PFSK-1 (cell line): ENCODE measurements at regions not wholly inside any gene's neighbourhood (a gene's known extent, or its start where the extent isn't known, plus 50 kb on each side); places are given as distances from the start of the nearest gene placed in this dataset.

Source experiments
- POLR2AphosphoS5 ChIP-seq: IDR thresholded peaks from 2 replicates; pipeline ENCODE4 v1.6.1; 2012; ENCODE audit warnings: low read depth, mild to moderate bottlenecking, control low read depth, low read length, moderate library complexity
- TAF1 ChIP-seq: IDR thresholded peaks from 2 replicates; pipeline ENCODE4 v1.6.1; 2012; ENCODE audit warnings: low read length, control low read depth, borderline replicate concordance; ENCODE audit not compliant: insufficient read depth
- TF ChIP-seq, protein P1 (sequence below), 2 experiments: IDR thresholded peaks; 2 replicates each; pipeline versions ENCODE4 v1.6.1 to v1.8.0; 2011 to 2012; ENCODE audit warnings: low read depth in 2 of 2, low read length in 2 of 2, control low read depth in 1 of 2, inconsistent platforms in 1 of 2, mild to moderate bottlenecking in 1 of 2, moderate library complexity in 1 of 2; ENCODE audit not compliant: insufficient read depth in 1 of 2

- TF ChIP-seq TAF1 (no peak), POLR2AphosphoS5 (no peak)
- TF ChIP-seq, protein P1, sequence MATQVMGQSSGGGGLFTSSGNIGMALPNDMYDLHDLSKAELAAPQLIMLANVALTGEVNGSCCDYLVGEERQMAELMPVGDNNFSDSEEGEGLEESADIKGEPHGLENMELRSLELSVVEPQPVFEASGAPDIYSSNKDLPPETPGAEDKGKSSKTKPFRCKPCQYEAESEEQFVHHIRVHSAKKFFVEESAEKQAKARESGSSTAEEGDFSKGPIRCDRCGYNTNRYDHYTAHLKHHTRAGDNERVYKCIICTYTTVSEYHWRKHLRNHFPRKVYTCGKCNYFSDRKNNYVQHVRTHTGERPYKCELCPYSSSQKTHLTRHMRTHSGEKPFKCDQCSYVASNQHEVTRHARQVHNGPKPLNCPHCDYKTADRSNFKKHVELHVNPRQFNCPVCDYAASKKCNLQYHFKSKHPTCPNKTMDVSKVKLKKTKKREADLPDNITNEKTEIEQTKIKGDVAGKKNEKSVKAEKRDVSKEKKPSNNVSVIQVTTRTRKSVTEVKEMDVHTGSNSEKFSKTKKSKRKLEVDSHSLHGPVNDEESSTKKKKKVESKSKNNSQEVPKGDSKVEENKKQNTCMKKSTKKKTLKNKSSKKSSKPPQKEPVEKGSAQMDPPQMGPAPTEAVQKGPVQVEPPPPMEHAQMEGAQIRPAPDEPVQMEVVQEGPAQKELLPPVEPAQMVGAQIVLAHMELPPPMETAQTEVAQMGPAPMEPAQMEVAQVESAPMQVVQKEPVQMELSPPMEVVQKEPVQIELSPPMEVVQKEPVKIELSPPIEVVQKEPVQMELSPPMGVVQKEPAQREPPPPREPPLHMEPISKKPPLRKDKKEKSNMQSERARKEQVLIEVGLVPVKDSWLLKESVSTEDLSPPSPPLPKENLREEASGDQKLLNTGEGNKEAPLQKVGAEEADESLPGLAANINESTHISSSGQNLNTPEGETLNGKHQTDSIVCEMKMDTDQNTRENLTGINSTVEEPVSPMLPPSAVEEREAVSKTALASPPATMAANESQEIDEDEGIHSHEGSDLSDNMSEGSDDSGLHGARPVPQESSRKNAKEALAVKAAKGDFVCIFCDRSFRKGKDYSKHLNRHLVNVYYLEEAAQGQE (IDR thresholded peaks at IDR 0.05; ENCODE audit: insufficient read depth in 1 of 2, low read depth in 2 of 2, low read length in 2 of 2): no peak
Observed at GRCh38 chr3:24622696-24623225, 128.1 kb upstream of the THRB start.
